Progenitor cell of endocrine pancreas (in vitro differentiated cells): ENCODE measurements at regions not wholly inside any gene's neighbourhood (a gene's known extent, or its start where the extent isn't known, plus 50 kb on each side); places are given as distances from the start of the nearest gene placed in this dataset.

ENCODE experiments used
- DNase-seq: peaks from one replicate; pipeline ENCODE4 v3.0.0; 2021; ENCODE audit warnings: low spot score; ENCODE audit not compliant: unreplicated experiment
- H3K27ac Mint-ChIP-seq: 2 replicates; pipeline ENCODE4 v1.8.0; 2021; ENCODE audit warnings: mild to moderate bottlenecking, moderate library complexity, mixed read lengths
- H3K27me3 Mint-ChIP-seq: 2 replicates; pipeline ENCODE4 v1.8.0; 2021; ENCODE audit warnings: mixed read lengths
- H3K36me3 Mint-ChIP-seq: 2 replicates; pipeline ENCODE4 v1.8.0; 2022; ENCODE audit warnings: mixed read lengths; ENCODE audit not compliant: insufficient read depth
- H3K4me1 Mint-ChIP-seq: 2 replicates; pipeline ENCODE4 v1.8.0; 2021; ENCODE audit warnings: low read depth, mixed read lengths
- H3K4me3 Mint-ChIP-seq: 2 replicates; pipeline ENCODE4 v1.8.0; 2021; ENCODE audit warnings: low read depth, mild to moderate bottlenecking, moderate library complexity, mixed read lengths
- H3K9me3 Mint-ChIP-seq: 2 replicates; pipeline ENCODE4 v1.8.0; 2021; ENCODE audit warnings: low read depth, mixed read lengths
- CTCF ChIP-seq: fragments of 200-600 bp; sonication (generic); IDR thresholded peaks from one replicate; pipeline ENCODE4 v1.5.0; 2021; ENCODE audit warnings: antibody characterized with exemption, mild to moderate bottlenecking; ENCODE audit not compliant: unreplicated experiment

GRCh38 chr10:100618091-100618615, 82.4 kb downstream of the HIF1AN start:
- Mint-ChIP-seq H3K36me3 (no peaks in the 10 kb centered on the region), H3K27ac (no peak overlapping the region), H3K4me1 (no peaks in the 10 kb centered on the region), H3K27me3 (peaks cover 75% of the 10 kb centered on the region), H3K9me3 (no peaks in the 10 kb centered on the region), H3K4me3 (no peak overlapping the region)
- no peak for DNase-seq
- no peak for TF ChIP-seq CTCF

- no peaks in the 10 kb centered on the region for H3K9me3 Mint-ChIP-seq
- no peak overlapping the region for H3K27ac Mint-ChIP-seq
- no peaks in the 10 kb centered on the region for H3K4me1 Mint-ChIP-seq
- TF ChIP-seq CTCF: no peak
- peaks cover 74% of the 10 kb centered on the region for H3K27me3 Mint-ChIP-seq
- no peak for DNase-seq
- H3K36me3 Mint-ChIP-seq: no peaks in the 10 kb centered on the region
- no peak overlapping the region for H3K4me3 Mint-ChIP-seq
Observed at GRCh38 chr10:100618632-100619255, 83.0 kb downstream of the HIF1AN start.

GRCh38 chr10:100620087-100620835, 84.5 kb downstream of the HIF1AN start:
- no peak overlapping the region for H3K4me3 Mint-ChIP-seq
- peaks cover 72% of the 10 kb centered on the region for H3K27me3 Mint-ChIP-seq
- H3K9me3 Mint-ChIP-seq: no peaks in the 10 kb centered on the region
- H3K36me3 Mint-ChIP-seq: no peaks in the 10 kb centered on the region
- no peak for TF ChIP-seq CTCF
- DNase-seq: no peak
- no peak overlapping the region for H3K27ac Mint-ChIP-seq
- H3K4me1 Mint-ChIP-seq: no peaks in the 10 kb centered on the region

GRCh38 chr10:100621360-100622205, 85.8 kb downstream of the HIF1AN start:
- no peak overlapping the region for H3K27ac Mint-ChIP-seq
- no peak for DNase-seq
- peaks cover 74% of the 10 kb centered on the region for H3K27me3 Mint-ChIP-seq
- H3K4me1 Mint-ChIP-seq: no peaks in the 10 kb centered on the region
- no peak for TF ChIP-seq CTCF
- H3K4me3 Mint-ChIP-seq: no peak overlapping the region
- no peaks in the 10 kb centered on the region for H3K36me3 Mint-ChIP-seq
- H3K9me3 Mint-ChIP-seq: no peaks in the 10 kb centered on the region

GRCh38 chr10:100622946-100623345, 87.2 kb downstream of the HIF1AN start:
- no peak for DNase-seq
- no peak for TF ChIP-seq CTCF
- Mint-ChIP-seq H3K36me3 (no peaks in the 10 kb centered on the region), H3K4me1 (no peaks in the 10 kb centered on the region), H3K9me3 (no peaks in the 10 kb centered on the region), H3K4me3 (no peak overlapping the region), H3K27me3 (peaks cover 74% of the 10 kb centered on the region), H3K27ac (no peak overlapping the region)
